ENCODE measurements at regions not wholly inside any gene's neighbourhood (a gene's known extent, or its start where the extent isn't known, plus 50 kb on each side); places are given as distances from the start of the nearest gene placed in this dataset.

- no peak for TF ChIP-seq CTCF (IDR thresholded peaks at IDR 0.05; ENCODE audit: insufficient read depth, low read depth, low read length)
- Histone ChIP-seq H3K4me3 (ENCODE audit: low read depth, low read length) (no peak overlapping the region), H3K27me3 (ENCODE audit: control insufficient read depth, insufficient read depth, low read length) (no peaks in the 10 kb centered on the region), H3K36me3 (ENCODE audit: control insufficient read depth, insufficient read depth, low read length) (peaks cover 2% of the 10 kb centered on the region)
- ChIA-PET POLR2A (no interaction called here), CTCF (interaction anchor here (0.8 kb wide), 1 partner anchor 74 kb away, joined by 3 read pairs; no protein-coding TSS in a partner anchor)
- no peak for DNase-seq (ENCODE audit: low read depth)
These were observed 56.1 kb downstream of the KCNRG start for GRCh38 chr13:50071379-50071778.

- no peak overlapping the region for H3K4me3 ChIP-seq (ENCODE audit: low read depth, low read length)
- no peaks in the 10 kb centered on the region for H3K27me3 ChIP-seq (ENCODE audit: control insufficient read depth, insufficient read depth, low read length)
- POLR2A ChIA-PET: no interaction called here
- no peak for DNase-seq (ENCODE audit: low read depth)
- CTCF ChIA-PET: interaction anchor here (0.8 kb wide), 1 partner anchor 9 kb away, joined by 3 read pairs; no protein-coding TSS in a partner anchor
- TF ChIP-seq CTCF (IDR thresholded peaks at IDR 0.05; ENCODE audit: insufficient read depth, low read depth, low read length): no peak
- H3K36me3 ChIP-seq (ENCODE audit: control insufficient read depth, insufficient read depth, low read length): no peaks in the 10 kb centered on the region
These were observed 57.4 kb downstream of the KCNRG start for GRCh38 chr13:50072676-50073075.

GRCh38 chr13:50073340-50073739 is 58.1 kb downstream of the KCNRG start:
- no peak for TF ChIP-seq CTCF (IDR thresholded peaks at IDR 0.05; ENCODE audit: insufficient read depth, low read depth, low read length)
- Histone ChIP-seq H3K36me3 (ENCODE audit: control insufficient read depth, insufficient read depth, low read length) (no peaks in the 10 kb centered on the region), H3K27me3 (ENCODE audit: control insufficient read depth, insufficient read depth, low read length) (no peaks in the 10 kb centered on the region), H3K4me3 (ENCODE audit: low read depth, low read length) (no peak overlapping the region)
- POLR2A ChIA-PET: no interaction called here
- no peak for DNase-seq (ENCODE audit: low read depth)
- CTCF ChIA-PET: no interaction called here

DNA sequence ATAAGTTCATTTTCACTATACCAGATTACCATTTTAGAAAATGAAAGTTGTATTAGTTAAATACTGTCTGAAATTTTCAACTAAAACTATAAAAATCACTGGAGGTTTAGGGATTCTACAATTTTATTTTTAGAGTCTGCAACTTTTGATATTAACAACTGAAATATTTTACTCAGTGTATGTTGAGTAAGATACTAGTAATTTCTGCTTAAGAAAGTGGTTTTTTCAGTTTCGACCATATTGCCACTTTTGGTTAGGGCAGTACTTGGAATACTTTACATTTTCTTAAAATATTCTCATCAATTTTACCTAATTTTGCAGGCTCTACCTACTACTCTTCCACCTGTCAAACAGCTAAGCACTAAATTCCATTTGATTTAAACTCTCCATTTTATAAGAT is 59.6 kb downstream of the KCNRG start:
- Histone ChIP-seq H3K4me3 (ENCODE audit: low read depth, low read length) (no peak overlapping the region), H3K36me3 (ENCODE audit: control insufficient read depth, insufficient read depth, low read length) (no peaks in the 10 kb centered on the region), H3K27me3 (ENCODE audit: control insufficient read depth, insufficient read depth, low read length) (no peaks in the 10 kb centered on the region)
- CTCF ChIA-PET: interaction anchor here (1.1 to 1.5 kb wide), 3 partner anchors 78 to 139 kb away, joined by 3 to 8 read pairs (median 3); partner anchors contain the start of genes SPRYD7 and TRIM13
- TF ChIP-seq CTCF (IDR thresholded peaks at IDR 0.05; ENCODE audit: insufficient read depth, low read depth, low read length): no peak
- no peak for DNase-seq (ENCODE audit: low read depth)
- POLR2A ChIA-PET: no interaction called here

DNA sequence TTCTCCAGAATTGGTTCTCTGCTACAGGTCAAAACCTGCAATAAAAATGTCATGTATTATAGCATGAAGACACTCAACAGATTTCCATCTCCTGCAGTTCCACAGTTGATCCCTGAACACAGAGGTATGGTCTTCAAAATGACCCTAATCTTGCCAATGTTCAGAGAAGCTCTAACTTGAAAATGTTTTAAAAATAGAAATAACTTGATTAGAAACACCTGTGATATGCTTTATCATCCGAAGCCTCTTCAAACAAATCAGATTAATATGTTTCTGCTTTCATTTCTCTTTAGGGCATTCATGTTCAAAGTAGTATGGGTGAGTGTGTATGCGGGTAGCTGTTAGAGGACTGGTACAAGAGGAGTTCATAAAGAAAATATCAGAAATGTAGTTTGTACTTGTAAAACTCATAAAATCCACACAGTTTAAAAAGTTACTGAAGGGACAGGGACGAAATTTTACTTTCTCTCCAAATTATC is 60.4 kb downstream of the KCNRG start:
- no peak for TF ChIP-seq CTCF (IDR thresholded peaks at IDR 0.05; ENCODE audit: insufficient read depth, low read depth, low read length)
- CTCF ChIA-PET: interaction anchor here (1.1 to 1.5 kb wide), 2 partner anchors 79 to 99 kb away, joined by 3 to 8 read pairs; partner anchors contain the start of gene TRIM13
- Histone ChIP-seq H3K27me3 (ENCODE audit: control insufficient read depth, insufficient read depth, low read length) (no peaks in the 10 kb centered on the region), H3K4me3 (ENCODE audit: low read depth, low read length) (no peak overlapping the region), H3K36me3 (ENCODE audit: control insufficient read depth, insufficient read depth, low read length) (no peaks in the 10 kb centered on the region)
- no peak for DNase-seq (ENCODE audit: low read depth)
- POLR2A ChIA-PET: no interaction called here

All from BJ (cell line).